ENCODE measurements at regions not wholly inside any gene's neighbourhood (a gene's known extent, or its start where the extent isn't known, plus 50 kb on each side); places are given as distances from the start of the nearest gene placed in this dataset.
"Not testable (repeated sequence)": the region's sequence is repeated elsewhere in the genome, so short reads cannot be mapped to it uniquely, and the experiment has no call there.

DNA sequence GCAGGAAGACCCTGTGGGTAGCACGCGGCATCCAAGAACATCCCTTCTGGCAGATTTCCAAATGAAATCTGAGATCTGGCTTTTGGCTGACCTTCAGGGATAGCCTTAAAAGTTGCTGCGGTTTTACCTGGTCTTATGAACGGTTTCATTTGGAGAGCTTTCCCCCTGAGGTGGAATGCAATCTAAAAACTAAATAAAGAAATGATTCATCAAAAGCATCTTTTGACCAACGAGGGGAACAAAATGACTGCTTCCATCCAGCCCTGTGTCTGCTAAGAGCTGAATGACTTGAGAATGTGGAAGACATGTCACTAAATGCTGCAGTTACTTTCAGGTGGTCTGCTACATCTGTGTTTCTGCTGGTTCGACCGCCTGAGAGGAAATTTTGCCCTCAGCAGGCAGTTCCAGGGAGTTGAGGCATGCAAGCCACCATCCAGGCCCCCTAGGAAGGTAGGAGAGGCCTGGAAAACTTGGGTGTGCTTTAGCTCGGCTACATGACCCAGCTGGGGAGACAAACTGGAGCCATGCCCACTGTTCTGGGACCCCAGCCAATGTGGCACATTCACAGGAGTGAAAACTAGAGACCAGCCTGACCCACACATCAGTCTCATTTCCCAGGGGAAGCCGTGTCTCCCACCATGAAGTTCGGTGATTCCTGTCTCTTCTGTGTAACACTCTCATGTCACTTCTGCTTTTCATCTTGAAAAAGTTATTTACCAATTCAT, 175.1 kb upstream of the KL start:
- TF ChIP-seq, protein P1, sequence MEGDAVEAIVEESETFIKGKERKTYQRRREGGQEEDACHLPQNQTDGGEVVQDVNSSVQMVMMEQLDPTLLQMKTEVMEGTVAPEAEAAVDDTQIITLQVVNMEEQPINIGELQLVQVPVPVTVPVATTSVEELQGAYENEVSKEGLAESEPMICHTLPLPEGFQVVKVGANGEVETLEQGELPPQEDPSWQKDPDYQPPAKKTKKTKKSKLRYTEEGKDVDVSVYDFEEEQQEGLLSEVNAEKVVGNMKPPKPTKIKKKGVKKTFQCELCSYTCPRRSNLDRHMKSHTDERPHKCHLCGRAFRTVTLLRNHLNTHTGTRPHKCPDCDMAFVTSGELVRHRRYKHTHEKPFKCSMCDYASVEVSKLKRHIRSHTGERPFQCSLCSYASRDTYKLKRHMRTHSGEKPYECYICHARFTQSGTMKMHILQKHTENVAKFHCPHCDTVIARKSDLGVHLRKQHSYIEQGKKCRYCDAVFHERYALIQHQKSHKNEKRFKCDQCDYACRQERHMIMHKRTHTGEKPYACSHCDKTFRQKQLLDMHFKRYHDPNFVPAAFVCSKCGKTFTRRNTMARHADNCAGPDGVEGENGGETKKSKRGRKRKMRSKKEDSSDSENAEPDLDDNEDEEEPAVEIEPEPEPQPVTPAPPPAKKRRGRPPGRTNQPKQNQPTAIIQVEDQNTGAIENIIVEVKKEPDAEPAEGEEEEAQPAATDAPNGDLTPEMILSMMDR (IDR thresholded peaks at IDR 0.05) = no peak
- Histone ChIP-seq H2AFZ (peak overlapping the region; percentile 38), H3K27me3 (ENCODE audit: control insufficient read depth, insufficient read depth, low read length) (no peaks in the 10 kb centered on the region)

DNA sequence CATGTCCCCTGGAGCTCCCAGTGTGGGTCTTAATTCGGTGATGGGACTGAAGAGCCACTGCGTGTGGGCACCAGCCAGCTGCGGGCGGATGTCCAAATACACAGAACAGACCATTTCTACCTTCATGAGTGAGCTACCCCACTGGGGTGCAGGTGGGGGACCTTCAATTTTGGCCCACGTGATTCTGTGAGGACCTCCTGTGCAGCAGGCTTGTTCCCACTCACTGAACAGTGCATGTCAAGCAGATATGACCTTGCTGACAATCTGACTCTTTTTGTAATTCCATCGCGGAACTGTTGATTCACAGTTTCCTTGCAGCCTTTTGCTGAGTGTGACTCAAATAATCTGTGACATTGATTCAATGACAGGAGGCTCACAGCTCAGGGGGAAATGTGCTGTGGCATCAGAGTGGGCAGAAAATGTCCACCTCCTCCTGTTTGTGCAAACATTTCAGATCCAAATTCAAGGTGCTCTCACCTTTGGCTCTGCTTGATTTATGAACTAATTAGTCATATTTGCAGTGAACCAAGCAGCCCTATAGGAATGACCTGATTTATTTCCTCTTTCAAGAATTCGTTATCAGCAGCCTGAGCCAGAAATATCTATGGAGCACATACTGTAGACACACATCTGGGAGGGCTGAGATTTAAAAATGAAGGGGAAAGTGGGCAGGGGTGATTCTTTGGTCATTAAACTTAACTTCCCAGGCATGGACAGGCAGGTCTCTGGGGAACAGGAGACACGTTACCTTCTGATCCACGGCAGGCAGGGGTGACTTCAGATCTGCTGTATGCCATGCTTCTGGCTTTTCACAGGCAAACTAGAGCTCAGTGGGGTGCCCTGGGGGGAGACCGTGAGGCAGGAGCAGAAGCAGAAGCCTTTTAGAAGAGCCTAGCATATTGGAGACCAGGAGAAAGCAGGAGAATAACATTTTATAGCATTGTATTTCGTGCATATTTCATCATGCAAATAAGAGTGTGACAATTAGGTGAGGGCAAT, 170.0 kb upstream of the KL start:
- H3K4me1 ChIP-seq = no peaks in the 10 kb centered on the region
- H3K27me3 ChIP-seq (ENCODE audit: control insufficient read depth, insufficient read depth, low read length) = no peaks in the 10 kb centered on the region
- H3K9me3 ChIP-seq (ENCODE audit: control insufficient read depth, low read length) = no peaks in the 10 kb centered on the region
- no peak overlapping the region for H3K9ac ChIP-seq
- H3K79me2 ChIP-seq = no peaks in the 10 kb centered on the region
- H3K4me3 ChIP-seq (ENCODE audit: low read depth, low read length) = no peak overlapping the region
- no peak overlapping the region for H3K27ac ChIP-seq
- no peaks in the 10 kb centered on the region for H3K36me3 ChIP-seq (ENCODE audit: control insufficient read depth, insufficient read depth, low read length)
- H3K4me2 ChIP-seq (ENCODE audit: low read length) = no peak overlapping the region
- TF ChIP-seq, protein P1 (IDR thresholded peaks at IDR 0.05) = no peak
- H2AFZ ChIP-seq = no peak overlapping the region

More for the DNA sequence above, 175.1 kb upstream of the KL start:
- Histone ChIP-seq H3K36me3 (ENCODE audit: control insufficient read depth, insufficient read depth, low read length) (no peaks in the 10 kb centered on the region), H3K79me2 (no peaks in the 10 kb centered on the region), H3K4me2 (ENCODE audit: low read length) (no peak overlapping the region), H3K4me3 (ENCODE audit: low read depth, low read length) (no peak overlapping the region), H3K9ac (no peak overlapping the region), H3K4me1 (no peaks in the 10 kb centered on the region), H3K27ac (no peak overlapping the region), H3K9me3 (ENCODE audit: control insufficient read depth, low read length) (no peaks in the 10 kb centered on the region)

DNA sequence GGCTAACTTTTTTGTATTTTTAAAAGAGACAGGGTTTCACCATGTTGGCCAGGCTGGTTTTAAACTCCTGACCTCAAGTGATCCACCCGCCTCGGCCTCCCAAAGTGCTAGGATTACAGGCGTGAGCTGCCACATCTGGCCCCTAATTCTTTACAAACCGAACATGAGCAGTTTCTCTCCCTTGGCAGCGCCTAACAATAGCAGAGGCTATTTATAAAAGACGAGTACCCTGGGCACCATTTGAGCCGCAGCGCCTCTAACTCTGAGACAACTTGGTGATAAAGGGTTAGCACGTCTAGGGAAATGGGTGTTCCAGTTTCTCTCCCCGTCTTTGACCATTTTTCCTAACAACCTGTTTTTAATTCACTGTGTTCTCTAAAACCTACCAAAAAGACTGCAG, 168.2 kb upstream of the KL start:
- H3K27me3 ChIP-seq (ENCODE audit: control insufficient read depth, insufficient read depth, low read length); H3K79me2 ChIP-seq; H3K4me2 ChIP-seq (ENCODE audit: low read length); H3K4me3 ChIP-seq (ENCODE audit: low read depth, low read length); H3K27ac ChIP-seq; H2AFZ ChIP-seq; H3K9ac ChIP-seq; H3K9me3 ChIP-seq (ENCODE audit: control insufficient read depth, low read length); H3K36me3 ChIP-seq (ENCODE audit: control insufficient read depth, insufficient read depth, low read length); H3K4me1 ChIP-seq: not testable (repeated sequence)

DNA sequence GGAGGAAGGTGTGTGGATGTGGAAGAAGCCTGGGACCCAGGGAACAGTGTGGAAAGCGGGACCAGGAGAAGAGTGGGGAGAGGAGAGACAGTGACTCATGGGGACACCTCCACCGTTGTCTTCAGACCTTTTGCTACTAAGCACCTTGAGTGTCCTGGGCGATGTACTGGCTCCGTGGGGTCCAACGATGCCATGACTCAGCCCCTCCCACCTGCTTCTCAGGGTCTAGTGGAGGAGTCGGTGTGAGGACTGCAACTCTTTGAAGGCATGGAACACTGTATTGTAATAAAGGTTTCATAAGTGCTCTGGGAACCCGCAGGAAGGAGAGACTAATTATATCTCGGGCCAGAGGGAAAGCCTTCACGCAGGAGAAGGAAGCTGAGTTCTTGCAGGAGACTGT, 166.9 kb upstream of the KL start:
- no peak overlapping the region for H3K4me3 ChIP-seq (ENCODE audit: low read depth, low read length)
- H3K4me2 ChIP-seq (ENCODE audit: low read length) = no peak overlapping the region
- no peak overlapping the region for H2AFZ ChIP-seq
- TF ChIP-seq, protein P1 (IDR thresholded peaks at IDR 0.05) = no peak
- H3K79me2 ChIP-seq = no peaks in the 10 kb centered on the region
- H3K36me3 ChIP-seq (ENCODE audit: control insufficient read depth, insufficient read depth, low read length) = no peaks in the 10 kb centered on the region
- no peaks in the 10 kb centered on the region for H3K9me3 ChIP-seq (ENCODE audit: control insufficient read depth, low read length)
- no peaks in the 10 kb centered on the region for H3K4me1 ChIP-seq
- H3K27me3 ChIP-seq (ENCODE audit: control insufficient read depth, insufficient read depth, low read length) = no peaks in the 10 kb centered on the region
- no peak overlapping the region for H3K27ac ChIP-seq
- no peak overlapping the region for H3K9ac ChIP-seq

DNA sequence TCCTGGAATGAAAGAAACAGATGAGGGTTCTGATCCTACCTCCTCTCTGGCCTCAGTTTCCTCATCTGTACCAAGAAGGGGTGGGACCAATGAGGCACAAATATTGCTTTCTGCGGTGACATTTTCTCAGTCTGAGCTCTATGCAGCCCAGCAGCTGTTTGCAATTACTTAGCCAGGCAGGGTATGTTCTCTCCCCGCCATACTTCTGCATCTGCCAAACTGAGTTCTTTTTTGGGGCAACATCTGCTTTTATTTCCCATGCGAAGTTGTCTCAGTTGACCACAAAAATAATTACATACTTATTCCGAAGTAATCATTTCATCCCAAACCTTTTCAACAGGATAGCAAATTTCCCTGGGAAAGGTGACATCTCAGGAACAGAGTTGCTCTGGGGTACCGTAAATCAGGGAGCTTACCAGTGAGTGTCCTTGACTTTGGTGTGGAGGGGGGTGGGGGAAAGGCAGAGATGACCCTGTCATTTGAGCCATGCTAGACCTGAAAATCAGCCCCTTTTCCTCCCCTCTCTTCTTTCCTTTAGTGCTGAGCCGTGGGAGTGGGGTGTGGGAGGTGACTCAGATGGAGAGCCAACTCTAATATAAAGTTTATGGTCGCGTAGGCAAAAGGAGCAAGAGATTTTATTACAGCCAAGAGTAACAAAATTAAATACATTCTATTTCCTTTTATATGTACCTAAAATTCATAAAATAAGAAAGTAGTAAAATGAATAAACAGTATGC, 165.7 kb upstream of the KL start:
- no peak overlapping the region for H3K27ac ChIP-seq
- no peaks in the 10 kb centered on the region for H3K79me2 ChIP-seq
- H3K36me3 ChIP-seq (ENCODE audit: control insufficient read depth, insufficient read depth, low read length) = no peaks in the 10 kb centered on the region
- no peaks in the 10 kb centered on the region for H3K4me1 ChIP-seq
- H3K9me3 ChIP-seq (ENCODE audit: control insufficient read depth, low read length) = no peaks in the 10 kb centered on the region
- H3K9ac ChIP-seq = no peak overlapping the region
- H3K27me3 ChIP-seq (ENCODE audit: control insufficient read depth, insufficient read depth, low read length) = no peaks in the 10 kb centered on the region
- TF ChIP-seq, protein P1 (IDR thresholded peaks at IDR 0.05) = no peak
- H3K4me2 ChIP-seq (ENCODE audit: low read length) = no peak overlapping the region
- no peak overlapping the region for H3K4me3 ChIP-seq (ENCODE audit: low read depth, low read length)
- no peak overlapping the region for H2AFZ ChIP-seq
